Activated CD4-positive, alpha-beta T cell treated with anti-CD3 and anti-CD28 coated beads for 24 hours (primary cell): ENCODE measurements at regions not wholly inside any gene's neighbourhood (a gene's known extent, or its start where the extent isn't known, plus 50 kb on each side); places are given as distances from the start of the nearest gene placed in this dataset.

Experiments used
- DNase-seq, 2 donors: peaks; one replicate each; pipeline ENCODE4 v3.0.0-alpha.2; 2020; ENCODE audit warnings: low read depth in 2 of 2

GRCh38 chr15:46703871-46704637, 1013.3 kb upstream of the SEMA6D start:
- DNase-seq, result no peak

- no peak for DNase-seq
Observed at GRCh38 chr15:46707452-46707851, 1009.9 kb upstream of the SEMA6D start.

- DNase-seq, result no peak
Observed at GRCh38 chr15:46708226-46708625, 1009.1 kb upstream of the SEMA6D start.

DNA sequence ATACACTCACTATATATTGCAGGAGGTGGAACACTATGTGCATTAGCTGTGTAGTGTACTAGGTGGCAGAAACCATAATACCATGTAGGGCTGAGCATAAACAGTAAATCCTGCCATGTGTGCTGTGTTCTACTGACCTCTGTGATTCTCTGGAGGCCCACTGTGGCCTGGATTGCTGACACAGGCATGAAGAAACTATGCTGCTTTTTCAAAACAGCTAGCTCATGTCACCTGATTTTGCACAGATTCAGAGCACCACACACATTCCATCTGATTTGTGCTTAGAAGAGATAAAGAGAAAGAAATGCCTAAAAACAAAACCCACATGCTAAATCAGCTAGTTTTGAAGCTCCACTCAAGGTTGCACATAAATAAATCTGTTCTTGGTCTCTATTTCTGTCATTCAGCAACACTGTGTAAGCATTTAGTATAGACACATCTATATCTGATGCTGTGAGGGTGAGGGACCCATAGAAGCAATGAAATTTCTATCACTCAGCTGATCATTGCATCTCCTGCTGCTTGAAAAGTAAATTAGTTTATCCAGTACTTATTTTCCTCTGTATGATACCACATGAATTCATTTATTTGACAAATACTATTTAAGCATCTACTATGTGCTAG, 1007.7 kb upstream of the SEMA6D start:
- DNase-seq, result no peak

- no peak for DNase-seq
Observed at GRCh38 chr15:46710401-46710960, 1006.8 kb upstream of the SEMA6D start.

- no peak for DNase-seq
Observed at GRCh38 chr15:46713045-46713444, 1004.3 kb upstream of the SEMA6D start.

GRCh38 chr15:46714950-46715349, 1002.4 kb upstream of the SEMA6D start:
- no peak for DNase-seq

GRCh38 chr15:46723308-46723707, 994.0 kb upstream of the SEMA6D start:
- no peak for DNase-seq

DNA sequence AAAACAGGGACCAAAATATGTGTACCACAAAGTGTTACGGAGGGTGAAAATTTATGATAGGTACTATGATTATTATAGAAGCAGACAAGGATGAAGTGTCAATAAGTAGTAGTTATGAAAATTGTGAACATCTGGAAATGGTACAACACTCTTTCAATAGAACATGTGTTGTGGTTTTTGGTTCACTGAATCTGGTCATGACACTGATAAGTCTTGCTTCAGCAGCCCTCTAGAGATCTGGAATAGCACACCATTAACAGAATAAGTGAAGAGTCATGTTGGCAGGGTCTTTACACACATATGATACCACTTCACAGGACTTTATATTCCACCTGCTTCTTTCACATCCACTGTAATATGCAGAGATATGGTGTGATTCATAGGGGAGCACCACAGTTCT, 985.2 kb upstream of the SEMA6D start:
- DNase-seq, result no peak

- no peak for DNase-seq
Observed at GRCh38 chr15:46735115-46735514, 982.2 kb upstream of the SEMA6D start.

DNA sequence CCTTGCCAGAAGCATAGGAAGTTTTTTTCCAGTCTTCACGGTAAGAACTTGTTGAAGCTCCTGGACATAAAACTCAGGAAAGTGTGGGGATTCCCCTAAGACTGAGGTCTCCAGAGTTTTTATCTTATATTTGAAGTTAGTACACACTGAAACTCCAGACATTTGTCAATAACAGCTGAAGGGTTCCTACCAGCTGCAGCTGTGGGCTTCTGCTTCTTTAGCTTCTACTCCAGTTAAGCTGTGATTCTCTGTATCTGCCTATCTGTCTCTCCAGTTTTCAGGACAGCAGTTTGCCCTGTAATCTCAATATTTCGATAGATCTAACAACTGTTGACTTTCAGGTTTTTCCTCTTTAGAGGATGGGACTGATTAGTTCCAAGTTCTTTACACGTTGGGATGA, 966.0 kb upstream of the SEMA6D start:
- no peak for DNase-seq

GRCh38 chr15:46753946-46754345, 963.4 kb upstream of the SEMA6D start:
- DNase-seq, result no peak

- no peak for DNase-seq
Observed at GRCh38 chr15:46763091-46763490, 954.2 kb upstream of the SEMA6D start.

DNA sequence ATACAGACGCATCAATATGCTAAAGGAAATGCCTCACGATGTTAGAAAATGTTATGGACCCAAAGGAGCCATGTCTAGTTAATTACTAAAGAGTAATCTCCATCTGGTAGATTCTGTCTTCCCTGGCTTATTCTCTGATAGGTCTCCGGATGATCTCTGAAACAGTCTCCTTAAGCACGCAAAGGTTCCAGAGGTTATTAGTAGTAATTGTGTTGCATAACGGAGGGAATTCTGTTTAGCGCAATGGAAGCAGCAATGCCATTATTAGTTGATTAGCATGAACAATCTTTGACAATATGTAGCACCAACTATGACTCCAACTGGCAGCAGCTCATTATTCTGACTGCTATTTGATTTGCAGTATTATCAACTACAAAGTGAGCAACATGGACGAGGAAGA, 952.5 kb upstream of the SEMA6D start:
- no peak for DNase-seq

DNA sequence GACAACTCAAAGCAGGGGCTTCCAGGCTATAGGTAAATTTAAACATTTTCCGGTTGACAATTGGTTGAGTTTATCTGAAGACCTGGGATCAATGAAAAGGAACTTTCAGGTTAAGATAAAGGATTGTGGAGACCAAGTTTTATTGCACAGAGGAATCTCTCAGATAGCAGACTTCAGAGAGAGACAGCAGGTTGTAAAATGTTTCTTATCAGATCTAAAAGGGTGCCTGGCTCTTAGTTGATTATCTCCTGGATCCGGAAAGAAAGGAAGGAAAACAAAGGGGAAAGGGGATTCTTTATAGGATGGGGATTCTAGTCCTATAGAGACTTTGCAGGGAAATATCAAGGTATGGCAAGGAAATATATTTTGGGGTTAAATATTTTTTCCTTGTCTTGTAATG, 951.3 kb upstream of the SEMA6D start:
- no peak for DNase-seq

GRCh38 chr15:46768287-46768686, 949.0 kb upstream of the SEMA6D start:
- DNase-seq, result no peak

DNA sequence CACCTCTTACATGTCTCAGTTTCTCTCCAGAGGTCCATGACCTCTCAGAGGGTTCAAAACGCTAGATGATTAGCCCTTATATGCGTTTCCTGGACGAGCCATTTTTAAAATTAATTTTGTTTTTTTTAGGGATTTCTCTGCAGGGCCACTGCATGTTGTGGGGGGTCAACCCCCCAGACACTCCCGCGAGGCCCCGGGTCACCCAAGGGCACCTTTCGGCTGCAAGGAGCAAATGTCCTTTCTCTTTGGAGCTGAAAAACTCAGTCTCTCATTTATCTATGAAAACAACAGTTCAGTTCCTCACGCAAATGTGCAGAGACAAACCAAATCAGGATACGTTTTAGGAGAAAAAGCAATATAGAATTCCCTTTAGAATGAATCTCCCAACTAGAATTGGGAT, 944.3 kb upstream of the SEMA6D start:
- no peak for DNase-seq

DNA sequence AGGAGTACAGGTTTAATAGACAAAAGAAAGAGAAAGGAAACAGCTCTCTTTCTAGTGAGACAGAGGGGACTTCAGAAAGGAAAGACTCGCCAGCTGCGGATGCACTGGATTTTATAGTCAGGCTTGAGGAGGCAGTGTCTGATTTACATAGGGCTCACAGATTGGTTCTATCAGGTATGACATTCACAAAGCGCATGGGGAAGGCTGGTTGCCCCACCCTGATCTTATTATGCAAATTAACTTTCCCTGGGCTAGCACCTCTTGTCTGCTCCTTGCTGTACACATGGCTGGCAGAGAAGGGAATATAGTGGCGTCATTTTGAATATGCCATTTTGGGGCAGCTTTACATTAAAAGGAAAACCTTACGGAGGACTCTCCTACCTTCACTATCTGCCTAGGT, 938.4 kb upstream of the SEMA6D start:
- no peak for DNase-seq

DNA sequence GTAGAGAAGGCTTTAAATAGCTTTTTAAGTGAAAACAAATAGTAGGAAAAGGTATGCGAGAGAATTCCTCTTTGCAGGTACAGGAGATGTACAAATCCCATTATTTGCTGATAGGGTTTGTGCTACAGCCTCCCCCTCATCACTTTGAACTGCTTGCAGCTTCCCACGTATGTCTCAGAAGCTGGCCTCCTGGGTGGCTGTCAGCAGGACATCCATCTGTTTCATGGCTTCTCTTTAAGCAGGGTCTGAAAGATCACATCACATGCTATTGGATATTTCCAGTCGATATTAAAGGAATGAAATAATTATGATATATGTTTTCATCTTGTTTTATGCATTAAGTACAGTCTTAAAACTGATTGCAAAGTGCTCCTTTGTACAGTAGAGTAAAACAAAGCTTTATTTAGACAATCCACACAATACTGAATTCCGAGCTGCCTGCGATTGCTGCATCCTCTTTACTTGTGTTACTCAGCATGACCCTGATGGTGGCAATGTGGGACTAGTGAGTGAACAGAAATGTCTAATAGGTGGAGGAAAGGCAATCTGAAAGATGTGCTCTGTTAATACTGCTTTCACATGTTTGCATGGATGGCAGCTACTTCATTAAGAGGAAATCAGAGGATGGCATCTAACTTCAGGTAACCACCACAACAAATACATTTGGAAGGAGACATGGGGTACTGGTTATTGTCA, 930.6 kb upstream of the SEMA6D start:
- no peak for DNase-seq

DNA sequence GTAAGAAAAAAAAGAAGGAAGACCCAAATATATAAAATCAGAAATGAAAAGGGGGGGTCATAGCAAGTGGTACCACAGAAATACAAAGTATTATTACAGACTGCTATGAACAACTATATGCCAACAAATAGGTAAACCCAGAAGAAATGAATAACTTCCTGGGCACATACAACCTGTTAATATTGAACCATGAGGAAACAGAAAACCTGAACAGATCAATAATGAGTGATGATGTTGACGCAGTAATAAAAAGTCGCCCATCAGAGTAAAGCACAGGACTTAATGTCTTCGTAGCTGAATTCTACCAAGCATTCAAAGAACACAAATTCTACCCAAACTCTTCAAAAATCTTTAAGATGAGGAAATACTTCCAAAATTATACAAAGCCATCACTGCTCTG, 921.6 kb upstream of the SEMA6D start:
- no peak for DNase-seq

DNA sequence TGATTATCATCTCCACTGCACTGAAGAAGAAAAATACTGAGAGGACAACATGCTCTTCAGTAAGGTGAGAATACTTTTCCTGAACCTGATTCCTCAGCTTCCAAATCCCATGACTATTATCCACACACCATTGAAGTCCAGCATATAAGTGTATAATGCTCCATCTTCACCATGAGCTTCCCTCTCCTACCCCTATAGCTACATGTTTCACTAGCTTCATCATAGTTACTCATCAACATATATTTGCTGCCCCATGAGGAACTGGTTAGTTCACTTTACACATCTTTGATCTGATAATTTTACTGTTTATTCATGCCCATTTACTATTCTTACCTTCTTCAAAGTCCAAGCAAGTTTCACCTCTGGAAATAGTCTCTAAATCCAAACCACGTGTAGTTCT, 908.5 kb upstream of the SEMA6D start:
- no peak for DNase-seq

- no peak for DNase-seq
Observed at GRCh38 chr15:46815240-46815639, 902.1 kb upstream of the SEMA6D start.

GRCh38 chr15:46815765-46816164, 901.5 kb upstream of the SEMA6D start:
- DNase-seq, result no peak
